GM21723 (cell line): ENCODE measurements at regions not wholly inside any gene's neighbourhood (a gene's known extent, or its start where the extent isn't known, plus 50 kb on each side); places are given as distances from the start of the nearest gene placed in this dataset.
"Not testable (repeated sequence)": the region's sequence is repeated elsewhere in the genome, so short reads cannot be mapped to it uniquely, and the experiment has no call there.

Experiments
- ATAC-seq: cut with Tn5 transposase; IDR thresholded peaks from one replicate; pipeline ENCODE4 v1.9.1; 2021; ENCODE audit warnings: mild to moderate bottlenecking, moderate library complexity; ENCODE audit not compliant: unreplicated experiment

- ATAC-seq = no peak
These were observed 81.4 kb downstream of the RERGL start for GRCh38 chr12:18008642-18009041.

GRCh38 chr12:17999174-17999801, 90.7 kb downstream of the RERGL start:
- ATAC-seq = no peak

GRCh38 chr12:17992002-17992656, 97.9 kb downstream of the RERGL start:
- ATAC-seq = peak; percentile 88

GRCh38 chr12:17982556-17982955, 107.4 kb downstream of the RERGL start:
- ATAC-seq = no peak

GRCh38 chr12:17976202-17976601, 113.8 kb downstream of the RERGL start:
- no peak for ATAC-seq

GRCh38 chr12:17975763-17976162, 114.2 kb downstream of the RERGL start:
- no peak for ATAC-seq

- ATAC-seq = no peak
These were observed 114.8 kb downstream of the RERGL start for GRCh38 chr12:17975239-17975638.

GRCh38 chr12:17971850-17972249, 118.1 kb downstream of the RERGL start:
- no peak for ATAC-seq

GRCh38 chr12:17954788-17955187, 135.2 kb downstream of the RERGL start:
- ATAC-seq = no peak

- no peak for ATAC-seq
These were observed 139.1 kb downstream of the RERGL start for GRCh38 chr12:17950898-17951297.

GRCh38 chr12:17949558-17950141, 140.3 kb downstream of the RERGL start:
- no peak for ATAC-seq

GRCh38 chr12:17928708-17929366, 161.2 kb downstream of the RERGL start:
- ATAC-seq = no peak

GRCh38 chr12:17918013-17918412, 172.0 kb downstream of the RERGL start:
- ATAC-seq = no peak

GRCh38 chr12:17884581-17884980, 205.4 kb downstream of the RERGL start:
- ATAC-seq = no peak

- ATAC-seq = no peak
These were observed 211.3 kb downstream of the RERGL start for GRCh38 chr12:17878714-17879113.

GRCh38 chr12:17875230-17875629, 214.8 kb downstream of the RERGL start:
- ATAC-seq = no peak

GRCh38 chr12:17866802-17867201, 223.2 kb downstream of the RERGL start:
- ATAC-seq = no peak

GRCh38 chr12:17855548-17855947, 234.4 kb downstream of the RERGL start:
- ATAC-seq = not testable (repeated sequence)

GRCh38 chr12:17853054-17853453, 236.9 kb downstream of the RERGL start:
- no peak for ATAC-seq

- no peak for ATAC-seq
These were observed 248.5 kb downstream of the RERGL start for GRCh38 chr12:17841496-17841895.

GRCh38 chr12:17829813-17830212, 260.2 kb downstream of the RERGL start:
- ATAC-seq = no peak

- ATAC-seq = no peak
These were observed 271.1 kb downstream of the RERGL start for GRCh38 chr12:17818931-17819330.
